K562 (cell line): ENCODE measurements at regions not wholly inside any gene's neighbourhood (a gene's known extent, or its start where the extent isn't known, plus 50 kb on each side); places are given as distances from the start of the nearest gene placed in this dataset.

ENCODE experiments used
- COPS2 ChIP-seq: fragments of 450-650 bp; conservative IDR thresholded peaks from 2 replicates; pipeline ENCODE4 v1.6.1; 2016; ENCODE audit warnings: mild to moderate bottlenecking, moderate library complexity
- CREB1 ChIP-seq, 2 experiments: sonication (generic) in 1 of 2; formaldehyde crosslinking in 1 of 2; IDR thresholded peaks; 2 replicates each; pipeline versions ENCODE4 v1.6.1 to v1.8.0; 2012 to 2022; ENCODE audit warnings: inconsistent platforms in 1 of 2, mild to moderate bottlenecking in 1 of 2, missing genetic modification reagents in 1 of 2, moderate library complexity in 1 of 2
- DNMT1 ChIP-seq: fragments of 450-650 bp; IDR thresholded peaks from 2 replicates; pipeline ENCODE4 v1.6.1; 2016; ENCODE audit warnings: antibody characterized with exemption, mild to moderate bottlenecking
- FOXP4 ChIP-seq: sonication (generic); formaldehyde crosslinking; IDR thresholded peaks from 2 replicates; pipeline ENCODE4 v1.8.0; 2022; ENCODE audit warnings: mild to moderate bottlenecking, missing genetic modification reagents, borderline replicate concordance
- GMEB1 ChIP-seq: fragments of 250-450 bp; sonication (Bioruptor Pico); IDR thresholded peaks from 2 replicates; pipeline ENCODE4 v1.4.0; 2020; ENCODE audit warnings: mild to moderate bottlenecking
- KDM1A ChIP-seq, 2 experiments: fragments of 450-650 bp; IDR thresholded peaks; 2 replicates each; pipeline ENCODE4 v1.6.1; 2016; ENCODE audit warnings: mild to moderate bottlenecking in 2 of 2
- MBD1 ChIP-seq: fragments of 250-450 bp; sonication (Bioruptor Pico); IDR thresholded peaks from 2 replicates; pipeline ENCODE4 v1.8.0; 2022; ENCODE audit warnings: inconsistent platforms
- PHB ChIP-seq: fragments of 250-450 bp; sonication (Bioruptor Pico); IDR thresholded peaks from 2 replicates; pipeline ENCODE4 v1.5.0; 2021
- PHF20 ChIP-seq: fragments of 450-650 bp; IDR thresholded peaks from 2 replicates; pipeline ENCODE4 v1.6.1; 2018; ENCODE audit not compliant: partially characterized antibody
- RBM17 ChIP-seq: fragments of 200-400 bp; formaldehyde crosslinking; IDR thresholded peaks from 2 replicates; pipeline ENCODE4 v1.6.1; 2017; ENCODE audit warnings: low read depth, mild to moderate bottlenecking, low read length, borderline replicate concordance
- SRSF9 ChIP-seq: fragments of 200-400 bp; formaldehyde crosslinking; IDR thresholded peaks from 2 replicates; pipeline ENCODE4 v1.6.1; 2017; ENCODE audit warnings: low read depth, low read length, borderline replicate concordance
- TARDBP ChIP-seq: fragments of 450-650 bp; IDR thresholded peaks from 2 replicates; pipeline ENCODE4 v1.6.1; 2016
- ZFX ChIP-seq: sonication (generic); formaldehyde crosslinking; IDR thresholded peaks from 2 replicates; pipeline ENCODE4 v1.8.0; 2022; ENCODE audit warnings: mild to moderate bottlenecking, missing genetic modification reagents, moderate library complexity
- ZMIZ1 ChIP-seq, 2 experiments: fragments of 150-350 bp in 1 of 2; IDR thresholded peaks; 2 replicates each; pipeline ENCODE4 v1.6.1; 2012 to 2016; ENCODE audit warnings: low read depth in 2 of 2, low read length in 2 of 2, mild to moderate bottlenecking in 1 of 2, moderate library complexity in 1 of 2
- ZNF12 ChIP-seq: sonication (generic); formaldehyde crosslinking; IDR thresholded peaks from 2 replicates; pipeline ENCODE4 v1.4.0; 2020; ENCODE audit warnings: mild to moderate bottlenecking, missing genetic modification reagents
- ZNF212 ChIP-seq: fragments of 450-650 bp; formaldehyde crosslinking; IDR thresholded peaks from 2 replicates; pipeline ENCODE4 v1.4.0; 2020; ENCODE audit warnings: mild to moderate bottlenecking
- ZNF512 ChIP-seq: IDR thresholded peaks from 2 replicates; pipeline ENCODE4 v1.6.1; 2016; ENCODE audit warnings: missing genetic modification characterization, missing compliant biosample characterization
- ZNF551 ChIP-seq: fragments of 250-450 bp; sonication (Bioruptor Pico); IDR thresholded peaks from 2 replicates; pipeline ENCODE4 v1.5.0; 2021; ENCODE audit warnings: mild to moderate bottlenecking, moderate library complexity

GRCh38 chr6:15907914-15908518 lies 220.9 kb upstream of the MYLIP start (continued):
- TF ChIP-seq ZNF551 (CRISPR knock-in tag) (no peak), CREB1 (IDR thresholded peaks at IDR 0.05) (no peak), CREB1 (CRISPR knock-in tag; IDR thresholded peaks at IDR 0.05) (no peak), ZFX (CRISPR knock-in tag) (no peak), ZMIZ1 (IDR thresholded peaks at IDR 0.05; ENCODE audit: low read depth in 2 of 2, low read length in 2 of 2) (no peak), PHF20 (no peak), GMEB1 (no peak), SRSF9 (no peak), DNMT1 (no peak), MBD1 (CRISPR knock-in tag) (no peak), COPS2 (no peak), KDM1A (IDR thresholded peaks at IDR 0.05) (no peak), ZNF512 (no peak), ZNF212 (CRISPR knock-in tag) (no peak), PHB (CRISPR knock-in tag) (no peak), RBM17 (no peak), ZNF12 (peak; percentile 47; the same call in 1 of the 2 replicates), FOXP4 (CRISPR knock-in tag) (no peak), TARDBP (no peak)
